ENCODE measurements at regions not wholly inside any gene's neighbourhood (a gene's known extent, or its start where the extent isn't known, plus 50 kb on each side); places are given as distances from the start of the nearest gene placed in this dataset.

- TF ChIP-seq CTCF (IDR thresholded peaks at IDR 0.05; ENCODE audit: insufficient read depth, low read length) (no peak), REST (IDR thresholded peaks at IDR 0.05; ENCODE audit: insufficient replicate concordance, low read depth) (no peak), POLR2AphosphoS5 (IDR thresholded peaks at IDR 0.05; ENCODE audit: low read depth) (no peak), GABPA (IDR thresholded peaks at IDR 0.05; ENCODE audit: low read depth) (no peak)
These were observed 294.4 kb downstream of the MEF2C start for GRCh38 chr5:88588609-88589008.

Measured in HL-60 (cell line).